Stimulated activated CD4-positive, alpha-beta T cell treated with anti-CD3 and anti-CD28 coated beads, Interleukin-4, amount 100 ng/mL, for 1 hour (primary cell): ENCODE measurements at regions not wholly inside any gene's neighbourhood (a gene's known extent, or its start where the extent isn't known, plus 50 kb on each side); places are given as distances from the start of the nearest gene placed in this dataset.
"Not testable (repeated sequence)": the region's sequence is repeated elsewhere in the genome, so short reads cannot be mapped to it uniquely, and the experiment has no call there.

Experiments
- DNase-seq: peaks from one replicate; pipeline ENCODE4 v3.0.0-alpha.2; 2020

DNA sequence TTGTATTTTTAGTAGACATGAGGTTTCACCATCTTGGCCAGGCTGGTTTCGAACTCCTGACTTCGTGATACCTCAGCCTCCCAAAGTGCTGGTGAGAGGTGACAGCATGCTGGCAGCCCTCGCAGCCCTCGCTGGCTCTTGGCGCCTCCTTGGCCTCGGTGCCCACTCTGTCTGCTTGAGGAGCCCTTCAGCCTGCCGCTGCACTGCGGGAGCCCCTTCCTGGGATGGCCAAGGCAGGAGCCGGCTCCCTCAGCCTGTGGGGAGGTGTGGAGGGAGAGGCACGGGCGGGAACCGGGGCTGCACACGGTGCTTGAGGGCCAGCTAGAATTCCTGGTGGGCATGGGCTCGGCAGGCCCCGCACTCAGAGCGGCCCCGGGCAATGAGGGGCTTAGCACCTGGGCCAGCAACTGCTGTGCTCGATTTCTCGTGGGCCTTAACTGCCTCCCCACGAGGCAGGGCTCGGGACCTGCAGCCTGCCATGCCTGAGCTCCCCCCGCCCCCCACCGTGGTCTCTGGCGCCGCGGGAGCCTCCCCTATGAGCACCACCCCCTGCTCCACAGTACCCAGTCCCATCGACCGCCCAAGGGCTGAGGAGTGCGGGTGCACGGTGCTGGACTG is 96.5 kb upstream of the RHOBTB1 start:
- DNase-seq: no peak

- DNase-seq: no peak
Observed at GRCh38 chr10:61039868-61040267, 95.9 kb upstream of the RHOBTB1 start.

DNA sequence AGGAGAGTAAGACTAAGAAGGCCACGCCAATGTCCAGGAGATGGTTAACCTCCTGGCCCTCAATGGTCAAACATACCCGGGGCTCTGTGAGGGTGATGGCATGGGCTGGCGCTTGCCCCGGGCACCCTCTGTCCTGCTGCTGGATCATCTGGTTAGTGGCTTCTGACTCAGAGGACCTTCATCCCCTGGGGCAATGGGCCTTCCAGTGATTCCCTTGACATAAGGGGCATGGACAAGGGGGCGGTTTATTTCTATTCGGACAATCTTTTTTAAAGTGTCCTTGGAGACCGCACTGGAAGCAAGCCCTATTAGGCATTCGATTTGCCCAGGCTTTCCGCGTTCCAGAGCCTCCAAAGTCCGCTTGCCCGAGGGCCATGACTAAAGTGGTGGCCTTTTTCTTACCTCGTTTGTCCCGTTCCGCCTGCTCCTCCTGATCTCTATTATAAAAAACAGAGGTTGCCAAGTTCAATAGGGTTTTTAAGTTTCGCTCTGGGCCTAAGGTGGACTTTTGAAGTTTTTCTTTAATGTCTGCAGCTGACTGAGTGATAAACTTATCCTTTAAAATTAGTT is 93.4 kb upstream of the RHOBTB1 start:
- not testable (repeated sequence) for DNase-seq

DNA sequence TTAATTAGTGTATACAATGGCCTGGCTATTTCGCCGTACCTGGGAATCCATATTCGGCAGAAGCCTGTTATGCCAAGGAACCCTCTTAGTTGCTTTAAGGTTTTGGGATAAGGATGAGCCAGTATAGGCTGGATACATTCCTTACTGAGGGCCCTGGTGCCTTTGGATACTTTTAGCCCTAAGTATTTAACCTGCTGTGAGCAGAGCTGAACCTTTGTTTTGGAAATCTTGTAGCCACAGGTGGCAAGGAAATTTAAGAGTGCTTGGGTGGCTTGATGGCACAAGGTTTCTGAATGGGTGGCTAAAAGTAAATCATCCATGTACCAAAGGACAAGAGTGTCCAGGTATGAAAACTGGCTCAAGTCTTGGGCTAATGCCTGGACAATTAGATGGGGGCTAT is 92.2 kb upstream of the RHOBTB1 start:
- DNase-seq: not testable (repeated sequence)

DNA sequence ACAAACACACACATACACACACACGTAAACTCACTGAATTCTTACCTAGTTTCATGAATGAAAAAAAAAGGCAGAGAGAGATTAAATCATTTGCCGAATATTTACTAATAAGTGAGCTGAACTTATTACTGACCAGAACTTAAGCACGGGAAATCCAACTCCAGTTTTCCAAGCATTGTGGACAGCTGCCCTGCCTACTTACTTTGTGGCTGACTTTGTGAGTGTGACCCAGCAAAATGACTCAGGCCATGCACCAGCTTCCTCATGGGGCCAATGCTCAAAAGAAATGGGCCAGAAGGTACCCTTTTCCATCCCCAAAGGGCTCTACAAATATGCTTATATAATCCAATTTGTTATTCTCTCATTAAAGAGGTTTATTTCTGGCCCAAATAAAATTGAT is 87.4 kb upstream of the RHOBTB1 start:
- DNase-seq: no peak

DNA sequence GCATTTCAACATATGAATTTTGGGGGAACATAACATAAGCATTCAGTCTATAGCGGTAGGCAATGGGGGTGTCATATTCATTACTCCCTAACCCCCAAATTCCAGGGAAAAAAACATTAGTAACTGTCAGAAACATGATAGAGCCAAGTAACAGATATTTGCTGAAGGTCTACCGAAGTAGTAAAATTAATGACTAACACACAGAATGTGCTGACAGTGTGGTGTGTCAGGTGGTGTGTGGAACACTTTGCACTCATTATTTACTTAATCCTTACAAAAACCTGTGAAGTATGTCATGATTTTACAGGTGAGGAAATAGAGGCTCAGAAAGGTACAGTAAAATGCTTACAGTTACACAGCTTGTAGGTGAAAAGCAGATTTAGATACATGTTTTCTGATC is 85.4 kb upstream of the RHOBTB1 start:
- no peak for DNase-seq

DNA sequence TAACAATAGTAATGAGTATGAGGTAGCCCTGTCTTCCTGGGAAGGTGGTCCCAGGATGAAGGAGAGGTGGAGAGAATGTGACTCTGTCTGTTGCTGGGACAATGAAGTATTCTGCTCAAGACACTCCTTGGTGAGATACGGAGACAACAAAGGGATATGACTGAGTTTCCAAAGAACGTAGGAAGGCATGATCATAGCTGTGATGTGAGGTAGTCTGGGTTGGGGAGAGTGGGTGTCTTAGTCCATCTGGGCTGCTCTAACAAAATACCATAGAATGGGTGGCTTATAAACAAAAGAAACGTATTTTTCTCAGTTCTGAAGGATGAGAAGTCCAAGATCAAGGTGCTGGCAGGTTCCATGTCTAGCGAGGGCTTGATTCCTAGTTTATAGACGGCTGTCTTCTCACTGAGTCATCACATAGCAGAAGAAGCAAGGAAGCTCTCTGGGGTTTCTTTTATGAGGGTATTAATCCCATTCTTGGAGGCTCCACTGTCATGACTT is 84.9 kb upstream of the RHOBTB1 start:
- DNase-seq: no peak

DNA sequence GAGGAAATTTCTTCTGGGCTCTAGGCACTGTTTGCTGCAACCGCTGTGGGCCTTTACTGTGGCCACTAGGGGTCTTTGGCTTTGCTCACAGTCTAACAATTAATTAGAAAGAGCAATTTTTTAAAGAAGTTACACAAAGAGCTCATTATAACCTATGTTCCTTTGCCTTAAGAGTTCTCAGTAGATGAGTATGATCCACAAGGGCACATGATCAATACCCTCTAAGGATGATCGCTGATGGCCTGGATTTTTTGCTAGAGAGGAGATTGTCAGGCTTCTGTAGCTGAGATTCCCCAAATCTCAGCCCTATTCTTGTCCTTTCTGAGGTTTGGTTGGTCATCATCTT is 80.8 kb upstream of the RHOBTB1 start:
- DNase-seq: no peak

DNA sequence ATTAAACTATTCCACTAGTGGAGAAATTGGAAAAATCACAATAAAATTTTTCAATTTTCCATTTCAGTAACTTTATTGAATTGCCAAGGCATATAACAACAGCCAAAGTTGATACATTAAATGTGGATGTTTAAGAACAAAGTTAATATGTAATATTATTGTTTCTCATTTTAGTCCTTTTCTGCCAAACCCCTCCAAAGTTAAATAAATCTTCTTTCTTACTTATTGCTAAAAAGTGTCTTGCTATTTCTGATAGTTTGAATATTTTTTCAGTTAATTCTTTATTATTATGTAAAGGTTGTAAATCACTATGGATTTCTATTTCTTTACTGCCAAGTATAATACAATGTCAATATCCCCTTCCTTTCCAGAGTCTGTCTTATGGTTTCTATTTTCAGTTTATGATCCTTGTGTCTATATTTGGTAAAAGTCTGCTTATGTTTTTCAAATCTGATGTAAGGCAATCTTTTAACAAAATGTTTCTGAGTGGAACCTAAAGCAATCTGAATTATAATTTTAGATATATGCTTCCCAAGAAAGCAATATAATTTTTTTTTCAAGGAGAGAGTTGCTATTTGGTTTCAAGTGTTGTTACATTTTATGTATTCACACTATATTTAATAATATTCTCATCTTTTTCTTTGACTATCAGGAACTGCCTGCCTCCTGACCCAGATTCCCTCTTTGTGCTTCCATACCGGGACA is 80.3 kb upstream of the RHOBTB1 start:
- DNase-seq: no peak

- DNase-seq: no peak
Observed at GRCh38 chr10:61023053-61023452, 79.1 kb upstream of the RHOBTB1 start.

DNA sequence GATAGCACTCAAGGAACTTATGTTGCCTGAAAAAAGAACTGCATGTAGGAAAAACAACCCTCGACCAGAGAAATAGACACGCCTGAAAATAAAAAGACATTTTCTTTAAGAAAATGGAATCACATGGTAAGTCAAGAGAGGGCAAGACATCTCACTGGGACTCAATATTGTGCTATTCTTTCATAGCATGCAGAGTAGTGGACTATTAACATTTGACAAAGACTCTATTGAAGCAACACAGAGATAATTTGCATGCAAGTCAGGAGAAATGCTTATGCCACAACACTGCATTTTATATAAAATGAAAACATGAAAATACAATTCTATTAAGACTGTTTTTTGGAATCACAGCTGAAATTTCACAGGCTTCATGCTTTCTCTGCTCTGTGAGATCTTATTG is 77.9 kb upstream of the RHOBTB1 start:
- DNase-seq: no peak

- no peak for DNase-seq
Observed at GRCh38 chr10:61020420-61021158, 76.6 kb upstream of the RHOBTB1 start.

GRCh38 chr10:61018146-61018545 is 74.2 kb upstream of the RHOBTB1 start:
- no peak for DNase-seq

GRCh38 chr10:61016630-61017029 is 72.6 kb upstream of the RHOBTB1 start:
- no peak for DNase-seq

DNA sequence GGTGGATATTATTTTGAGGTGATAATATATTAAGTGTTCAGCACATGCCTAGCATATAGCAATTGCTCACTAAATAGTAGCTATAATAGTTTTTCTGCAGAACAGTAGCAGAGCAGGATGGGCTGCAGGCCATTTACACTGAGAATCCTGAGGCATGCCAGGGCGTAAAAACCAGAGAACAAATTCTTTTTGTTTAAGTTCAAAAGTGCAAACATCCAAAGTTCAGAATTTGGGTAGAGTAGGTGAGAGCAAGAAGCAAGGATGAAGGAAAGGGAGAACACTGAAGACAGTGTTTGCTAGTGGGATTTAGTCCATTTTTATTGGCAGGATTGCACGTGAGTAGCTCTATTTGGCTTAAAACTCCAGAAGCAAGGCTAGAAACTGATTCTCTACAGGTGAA is 72.0 kb upstream of the RHOBTB1 start:
- DNase-seq: no peak

DNA sequence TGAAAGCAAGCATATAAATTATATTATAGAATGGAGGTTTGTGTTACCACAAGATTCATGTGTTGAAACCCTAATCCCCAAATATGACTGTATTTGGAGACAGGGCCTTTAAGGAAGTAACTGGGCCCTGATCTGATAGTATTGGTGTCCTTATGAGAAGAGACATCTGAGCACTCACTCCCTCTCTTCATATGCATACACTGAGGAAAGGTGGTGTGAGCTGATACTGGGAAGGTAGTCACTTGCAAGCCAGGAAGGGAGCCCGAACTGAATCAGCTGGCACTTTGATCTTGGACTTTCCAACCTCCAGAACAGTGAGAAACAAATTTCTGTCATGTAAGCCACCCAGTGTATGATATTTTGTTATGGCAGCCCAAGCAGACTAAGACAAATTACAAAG is 66.9 kb upstream of the RHOBTB1 start:
- no peak for DNase-seq

- not testable (repeated sequence) for DNase-seq
Observed at GRCh38 chr10:61003069-61003468, 59.1 kb upstream of the RHOBTB1 start.

GRCh38 chr10:61001731-61002122 is 57.7 kb upstream of the RHOBTB1 start:
- DNase-seq: no peak

- peak; percentile 3 for DNase-seq
Observed at GRCh38 chr10:61000769-61001730, 57.1 kb upstream of the RHOBTB1 start.

- no peak for DNase-seq
Observed at GRCh38 chr10:60998932-60999331, 54.9 kb upstream of the RHOBTB1 start.

- no peak for DNase-seq
Observed at GRCh38 chr10:60994128-60994527, 50.1 kb upstream of the RHOBTB1 start.
